Endothelial cell of umbilical vein (primary cell): ENCODE measurements at regions not wholly inside any gene's neighbourhood (a gene's known extent, or its start where the extent isn't known, plus 50 kb on each side); places are given as distances from the start of the nearest gene placed in this dataset.

Experiments
- BruUV-seq: library from RNA; stranded (reverse); fragments of 400-500 nt; replicated peaks from 2 replicates; lab custom pipeline; 2021; lab: Mats Ljungman, UMichigan
- CTCF ChIA-PET: fragments of 300-600, 350-600 bp; sonication (Branson Sonifier 250); formaldehyde crosslinking; loops from one replicate; lab custom pipeline; 2021; ENCODE audit warnings: antibody characterized with exemption, inconsistent platforms; lab: Charles Lee
- POLR2A ChIA-PET: fragments of 300-600, 350-600 bp; sonication (Branson Sonifier 250); formaldehyde crosslinking; loops from one replicate; lab custom pipeline; 2021; ENCODE audit warnings: antibody characterized with exemption, inconsistent platforms; lab: Charles Lee
- DNase-seq: peaks from one replicate; pipeline ENCODE4 v3.0.0-alpha.2; 2011; ENCODE audit warnings: low read depth, low spot score
- FAIRE-seq: peaks from 2 replicates; lab custom pipeline; 2011; peaks lifted over from hg19 to GRCh38; lab: Jason Lieb, UNC
- H2AFZ ChIP-seq: 2 replicates; pipeline ENCODE4 v1.6.0; 2012; ENCODE audit warnings: low read depth, low read length, control low read depth, inconsistent platforms
- H3K27ac ChIP-seq: 2 replicates; pipeline ENCODE4 v1.5.1; 2011; ENCODE audit warnings: low read depth, mild to moderate bottlenecking, control low read depth, low read length, moderate library complexity; ENCODE audit not compliant: insufficient read depth
- H3K27me3 ChIP-seq, 2 experiments: 2 replicates each; pipeline versions ENCODE4 v1.6.0 to v1.6.1; 2011; ENCODE audit warnings: low read length in 2 of 2, mixed read lengths in 1 of 2; ENCODE audit not compliant: control insufficient read depth in 2 of 2, insufficient read depth in 2 of 2
- H3K36me3 ChIP-seq, 2 experiments: 2 replicates in 1 of 2; 3 replicates in 1 of 2; pipeline ENCODE4 v1.5.1; 2011; ENCODE audit warnings: low read length in 2 of 2, mild to moderate bottlenecking in 1 of 2, moderate library complexity in 1 of 2; ENCODE audit not compliant: control insufficient read depth in 2 of 2, insufficient read depth in 2 of 2; ENCODE audit errors: extremely low read depth in 1 of 2
- H3K4me1 ChIP-seq: 3 replicates; pipeline ENCODE4 v1.5.1; 2011; ENCODE audit warnings: mild to moderate bottlenecking, low read length; ENCODE audit not compliant: control insufficient read depth, insufficient read depth; ENCODE audit errors: extremely low read depth
- H3K4me2 ChIP-seq: 2 replicates; pipeline ENCODE4 v1.6.1; 2011; ENCODE audit warnings: low read length, control low read depth, mixed read lengths; ENCODE audit not compliant: insufficient read depth
- H3K4me3 ChIP-seq, 3 experiments: fragments of 200-600 bp in 1 of 3; sonication (generic), shearing (Covaris generic) in 1 of 3; replicated peaks in 1 of 3; 2 replicates each; pipeline ENCODE4 v1.5.1; 2011 to 2016; ENCODE audit warnings: control low read depth in 3 of 3, low read length in 3 of 3, mild to moderate bottlenecking in 2 of 3, inconsistent platforms in 1 of 3, low read depth in 1 of 3, moderate library complexity in 1 of 3; ENCODE audit not compliant: insufficient read depth in 1 of 3
- H3K79me2 ChIP-seq: 2 replicates; pipeline ENCODE4 v1.6.0; 2012; ENCODE audit warnings: low read length, inconsistent platforms; ENCODE audit not compliant: control insufficient read depth, insufficient read depth
- H3K9ac ChIP-seq: replicated peaks from 2 replicates; pipeline ENCODE3; 2011; ENCODE audit warnings: low read length, control low read depth; ENCODE audit not compliant: insufficient read depth; ENCODE audit errors: extremely low read depth
- H3K9me1 ChIP-seq: replicated peaks from 3 replicates; pipeline ENCODE4 v1.6.0; 2011; ENCODE audit warnings: mild to moderate bottlenecking, low read length; ENCODE audit not compliant: control insufficient read depth, insufficient read depth; ENCODE audit errors: extremely low read depth
- H3K9me3 ChIP-seq: replicated peaks from 2 replicates; pipeline ENCODE4 v1.5.1; 2012; ENCODE audit warnings: low read length, inconsistent platforms; ENCODE audit not compliant: control insufficient read depth, insufficient read depth
- H4K20me1 ChIP-seq: replicated peaks from 2 replicates; pipeline ENCODE3; 2011; ENCODE audit warnings: mild to moderate bottlenecking, low read length; ENCODE audit not compliant: control insufficient read depth, insufficient read depth; ENCODE audit errors: extremely low read depth
- EZH2 ChIP-seq: IDR thresholded peaks from 2 replicates; pipeline ENCODE4 v1.6.1; 2012; ENCODE audit warnings: borderline replicate concordance, low read depth, mild to moderate bottlenecking, moderate library complexity, low read length, inconsistent platforms; ENCODE audit not compliant: severe bottlenecking
- FOS ChIP-seq: IDR thresholded peaks from 2 replicates; pipeline ENCODE4 v1.6.1; 2011; ENCODE audit warnings: mild to moderate bottlenecking, low read length, moderate library complexity, borderline replicate concordance; ENCODE audit not compliant: insufficient read depth
- GATA2 ChIP-seq: IDR thresholded peaks from 2 replicates; pipeline ENCODE4 v1.7.0; 2011; ENCODE audit warnings: low read depth, mild to moderate bottlenecking, moderate library complexity, mixed read lengths, low read length; ENCODE audit not compliant: insufficient read length, insufficient read depth
- JUN ChIP-seq: IDR thresholded peaks from 2 replicates; pipeline ENCODE4 v1.6.1; 2011; ENCODE audit warnings: borderline replicate concordance, low read depth; ENCODE audit not compliant: insufficient read length, insufficient read depth
- MYC ChIP-seq: IDR thresholded peaks from one replicate; pipeline ENCODE4 v1.6.1; 2011; ENCODE audit warnings: mild to moderate bottlenecking, low read depth, low read length
- POLR2A ChIP-seq: IDR thresholded peaks from 2 replicates; pipeline ENCODE4 v1.6.1; 2012; ENCODE audit warnings: low read depth, mild to moderate bottlenecking, control low read depth, low read length
- POLR2AphosphoS5 ChIP-seq: IDR thresholded peaks from 2 replicates; pipeline ENCODE4 v1.6.1; 2012; ENCODE audit warnings: low read depth, mild to moderate bottlenecking, control low read depth, low read length, moderate library complexity; ENCODE audit not compliant: insufficient read depth
- dilution Hi-C: fragments of 300-500 bp; cut with MboI; formaldehyde crosslinking; loops from one replicate; pipeline ENCODE4 v1.15.0; 2019; ENCODE audit warnings: low sequenced_read_pairs; ENCODE audit not compliant: extremely low pct_ligation_motif_present
- intact Hi-C: fragments of 100-400 bp; cut with micrococcal nuclease; formaldehyde crosslinking; loops from one replicate; pipeline ENCODE4 v1.10.0; 2022
- TF ChIP-seq, protein P1 (sequence below): IDR thresholded peaks from 2 replicates; pipeline ENCODE4 v1.6.1; 2011; ENCODE audit not compliant: insufficient read depth, insufficient read length
- TF ChIP-seq, protein P2 (sequence below), 2 donors: IDR thresholded peaks; 1 replicate in 1 of 2; 2 replicates in 1 of 2; pipeline ENCODE4 v1.5.1; 2011; ENCODE audit warnings: low read length in 2 of 2, mild to moderate bottlenecking in 2 of 2, moderate library complexity in 2 of 2, control low read depth in 1 of 2, inconsistent platforms in 1 of 2, low read depth in 1 of 2; ENCODE audit not compliant: insufficient read depth in 1 of 2; ENCODE audit errors: extremely low read depth in 1 of 2

DNA sequence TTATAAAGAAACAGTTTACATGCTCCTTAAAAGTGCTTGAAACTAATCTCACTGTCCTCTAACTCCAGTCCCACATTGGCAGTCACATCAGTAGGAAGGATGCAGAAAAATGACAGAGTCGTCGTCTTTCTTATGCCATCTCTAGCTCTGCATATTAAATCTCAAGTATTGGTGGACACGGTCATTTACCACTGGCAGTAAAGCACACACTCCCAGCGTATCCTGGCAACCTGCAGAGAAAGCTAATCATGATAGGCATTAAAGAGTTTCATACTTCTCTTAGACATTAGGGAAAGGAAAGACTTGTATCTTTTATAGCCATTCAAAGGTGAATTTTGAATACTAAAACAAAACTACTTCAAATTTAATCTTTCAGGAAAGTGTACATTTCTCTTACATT is 202.0 kb upstream of the COBL start:
- POLR2A ChIA-PET, result no interaction called here
- no peak overlapping the region for H2AFZ ChIP-seq
- CTCF ChIA-PET, result no interaction called here
- H3K36me3 ChIP-seq, result no peaks in the 10 kb centered on the region
- H4K20me1 ChIP-seq, result no peaks in the 10 kb centered on the region
- DNase-seq, result no peak
- dilution Hi-C loops (no loop called here), intact Hi-C loops (no loop called here)
- H3K27me3 ChIP-seq, result no peaks in the 10 kb centered on the region
- no peaks in the 10 kb centered on the region for H3K79me2 ChIP-seq
- no TSS peak for BruUV-seq
- no peak overlapping the region for H3K27ac ChIP-seq
- TF ChIP-seq, protein P1, sequence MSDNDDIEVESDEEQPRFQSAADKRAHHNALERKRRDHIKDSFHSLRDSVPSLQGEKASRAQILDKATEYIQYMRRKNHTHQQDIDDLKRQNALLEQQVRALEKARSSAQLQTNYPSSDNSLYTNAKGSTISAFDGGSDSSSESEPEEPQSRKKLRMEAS, result no peak
- no peak for TF ChIP-seq FOS
- TF ChIP-seq, protein P2, sequence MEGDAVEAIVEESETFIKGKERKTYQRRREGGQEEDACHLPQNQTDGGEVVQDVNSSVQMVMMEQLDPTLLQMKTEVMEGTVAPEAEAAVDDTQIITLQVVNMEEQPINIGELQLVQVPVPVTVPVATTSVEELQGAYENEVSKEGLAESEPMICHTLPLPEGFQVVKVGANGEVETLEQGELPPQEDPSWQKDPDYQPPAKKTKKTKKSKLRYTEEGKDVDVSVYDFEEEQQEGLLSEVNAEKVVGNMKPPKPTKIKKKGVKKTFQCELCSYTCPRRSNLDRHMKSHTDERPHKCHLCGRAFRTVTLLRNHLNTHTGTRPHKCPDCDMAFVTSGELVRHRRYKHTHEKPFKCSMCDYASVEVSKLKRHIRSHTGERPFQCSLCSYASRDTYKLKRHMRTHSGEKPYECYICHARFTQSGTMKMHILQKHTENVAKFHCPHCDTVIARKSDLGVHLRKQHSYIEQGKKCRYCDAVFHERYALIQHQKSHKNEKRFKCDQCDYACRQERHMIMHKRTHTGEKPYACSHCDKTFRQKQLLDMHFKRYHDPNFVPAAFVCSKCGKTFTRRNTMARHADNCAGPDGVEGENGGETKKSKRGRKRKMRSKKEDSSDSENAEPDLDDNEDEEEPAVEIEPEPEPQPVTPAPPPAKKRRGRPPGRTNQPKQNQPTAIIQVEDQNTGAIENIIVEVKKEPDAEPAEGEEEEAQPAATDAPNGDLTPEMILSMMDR (IDR thresholded peaks at IDR 0.05; ENCODE audit: extremely low read depth in 1 of 2, insufficient read depth in 1 of 2, low read depth in 1 of 2, low read length in 2 of 2), result no peak
- TF ChIP-seq GATA2, result no peak
- TF ChIP-seq EZH2, result no peak
- no peak for TF ChIP-seq JUN
- no peak for TF ChIP-seq POLR2A
- no peak for TF ChIP-seq POLR2AphosphoS5
- TF ChIP-seq MYC, result no peak
- H3K9ac ChIP-seq, result no peak overlapping the region
- H3K4me3 ChIP-seq, result no peak overlapping the region
- no peak overlapping the region for H3K4me2 ChIP-seq
- H3K4me1 ChIP-seq, result no peaks in the 10 kb centered on the region
- H3K9me1 ChIP-seq, result no peaks in the 10 kb centered on the region
- no peaks in the 10 kb centered on the region for H3K9me3 ChIP-seq
- FAIRE-seq, result no peak
